HG03139 (cell line): ENCODE measurements at regions not wholly inside any gene's neighbourhood (a gene's known extent, or its start where the extent isn't known, plus 50 kb on each side); places are given as distances from the start of the nearest gene placed in this dataset.

Source experiments
- ATAC-seq: cut with Tn5 transposase; IDR thresholded peaks from one replicate; pipeline ENCODE4 v1.9.1; 2021; ENCODE audit not compliant: unreplicated experiment

- no peak for ATAC-seq
Observed at GRCh38 chr2:228864131-228864530, 407.0 kb downstream of the PID1 start.

GRCh38 chr2:228860601-228861285 lies 410.3 kb downstream of the PID1 start:
- ATAC-seq: no peak

- ATAC-seq: no peak
Observed at GRCh38 chr2:228853151-228853550, 417.9 kb downstream of the PID1 start.

- ATAC-seq: no peak
Observed at GRCh38 chr2:228848638-228849037, 422.4 kb downstream of the PID1 start.

- ATAC-seq: no peak
Observed at GRCh38 chr2:228847684-228848083, 423.4 kb downstream of the PID1 start.

GRCh38 chr2:228846161-228846560 lies 424.9 kb downstream of the PID1 start:
- no peak for ATAC-seq

GRCh38 chr2:228845162-228845925 lies 425.7 kb downstream of the PID1 start:
- no peak for ATAC-seq

- no peak for ATAC-seq
Observed at GRCh38 chr2:228841877-228842276, 429.2 kb downstream of the PID1 start.

- no peak for ATAC-seq
Observed at GRCh38 chr2:228841475-228841874, 429.6 kb downstream of the PID1 start.

GRCh38 chr2:228840743-228841114 lies 430.4 kb downstream of the PID1 start:
- ATAC-seq: no peak

- no peak for ATAC-seq
Observed at GRCh38 chr2:228840113-228840742, 430.9 kb downstream of the PID1 start.

- ATAC-seq: no peak
Observed at GRCh38 chr2:228839421-228839876, 431.6 kb downstream of the PID1 start.

- ATAC-seq: no peak
Observed at GRCh38 chr2:228838819-228839218, 432.3 kb downstream of the PID1 start.

- ATAC-seq: no peak
Observed at GRCh38 chr2:228828397-228828796, 442.7 kb downstream of the PID1 start.

- no peak for ATAC-seq
Observed at GRCh38 chr2:228827056-228827700, 443.9 kb downstream of the PID1 start.

GRCh38 chr2:228819701-228820100 lies 451.4 kb downstream of the PID1 start:
- no peak for ATAC-seq

- no peak for ATAC-seq
Observed at GRCh38 chr2:228802181-228803071, 468.7 kb downstream of the PID1 start.

GRCh38 chr2:228801451-228801850 lies 469.6 kb downstream of the PID1 start:
- ATAC-seq: no peak

- no peak for ATAC-seq
Observed at GRCh38 chr2:228799208-228799588, 471.9 kb downstream of the PID1 start.

GRCh38 chr2:228798458-228799207 lies 472.5 kb downstream of the PID1 start:
- ATAC-seq: no peak
